ENCODE measurements at regions not wholly inside any gene's neighbourhood (a gene's known extent, or its start where the extent isn't known, plus 50 kb on each side); places are given as distances from the start of the nearest gene placed in this dataset.

DNA sequence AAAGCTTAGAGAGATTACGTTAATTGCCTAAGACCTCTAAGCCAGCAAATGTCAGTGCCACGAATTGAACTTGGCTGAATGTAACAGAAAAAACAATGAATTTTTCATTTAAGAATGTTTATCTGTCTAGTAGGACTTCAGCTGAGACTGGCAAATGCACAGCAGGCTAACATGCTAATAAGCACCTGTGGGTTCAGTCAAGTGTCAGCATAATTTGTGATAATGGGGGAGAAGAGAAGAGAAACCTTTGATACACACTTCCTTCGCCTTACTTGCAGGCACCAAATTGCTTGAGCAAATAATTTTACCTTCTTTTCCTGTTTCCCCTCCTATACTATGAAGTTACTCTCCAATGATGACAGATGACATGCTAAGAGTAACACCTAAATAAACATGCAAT is 1136.5 kb upstream of the SORCS1 start:
- Mint-ChIP-seq H3K36me3 (no peaks in the 10 kb centered on the region), H3K27me3 (ENCODE audit: low read depth) (no peaks in the 10 kb centered on the region)
- no peak for ATAC-seq

DNA sequence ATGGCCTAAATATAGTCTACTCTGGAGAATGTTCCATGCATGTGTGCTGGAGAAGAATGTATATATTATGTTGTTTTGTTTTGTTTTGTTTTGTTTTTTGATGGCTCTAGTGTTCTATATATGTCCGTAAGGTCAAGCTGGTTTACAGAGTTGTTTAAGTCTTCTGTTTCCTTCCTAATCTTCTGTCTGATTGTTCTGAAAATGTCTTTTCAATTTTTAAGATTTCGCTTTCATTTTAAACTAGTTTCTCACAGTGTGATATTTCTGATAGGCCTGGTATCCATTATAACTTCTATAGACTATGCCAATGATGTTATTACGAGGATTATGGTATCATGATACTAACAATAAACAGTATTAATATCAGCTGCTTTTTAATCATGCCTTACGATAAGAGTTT is 1126.3 kb upstream of the SORCS1 start:
- no peak for TF ChIP-seq ZNF396 (CRISPR knock-in tag; IDR thresholded peaks at IDR 0.05; ENCODE audit: borderline replicate concordance)
- TF ChIP-seq, protein P1, sequence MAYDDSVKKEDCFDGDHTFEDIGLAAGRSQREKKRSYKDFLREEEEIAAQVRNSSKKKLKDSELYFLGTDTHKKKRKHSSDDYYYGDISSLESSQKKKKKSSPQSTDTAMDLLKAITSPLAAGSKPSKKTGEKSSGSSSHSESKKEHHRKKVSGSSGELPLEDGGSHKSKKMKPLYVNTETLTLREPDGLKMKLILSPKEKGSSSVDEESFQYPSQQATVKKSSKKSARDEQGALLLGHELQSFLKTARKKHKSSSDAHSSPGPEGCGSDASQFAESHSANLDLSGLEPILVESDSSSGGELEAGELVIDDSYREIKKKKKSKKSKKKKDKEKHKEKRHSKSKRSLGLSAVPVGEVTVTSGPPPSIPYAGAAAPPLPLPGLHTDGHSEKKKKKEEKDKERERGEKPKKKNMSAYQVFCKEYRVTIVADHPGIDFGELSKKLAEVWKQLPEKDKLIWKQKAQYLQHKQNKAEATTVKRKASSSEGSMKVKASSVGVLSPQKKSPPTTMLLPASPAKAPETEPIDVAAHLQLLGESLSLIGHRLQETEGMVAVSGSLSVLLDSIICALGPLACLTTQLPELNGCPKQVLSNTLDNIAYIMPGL (CRISPR knock-in tag; IDR thresholded peaks at IDR 0.05) = no peak
- no peak for TF ChIP-seq JUN (CRISPR knock-in tag; IDR thresholded peaks at IDR 0.05)
- H3K27ac Mint-ChIP-seq = no peak overlapping the region
- H3K4me3 Mint-ChIP-seq = no peak overlapping the region
- no peaks in the 10 kb centered on the region for H3K4me1 Mint-ChIP-seq
- peaks cover 9% of the 10 kb centered on the region; the same call in 1 of the 2 replicates for H3K9me3 Mint-ChIP-seq
- no peaks in the 10 kb centered on the region; the same call in 1 of the 2 replicates for H3K27me3 Mint-ChIP-seq (ENCODE audit: low read depth)
- no peak for DNase-seq (ENCODE audit: low spot score)
- peaks cover 5% of the 10 kb centered on the region; the same call in 1 of the 2 replicates for H3K36me3 Mint-ChIP-seq
- no peak for ATAC-seq
- CTCF ChIA-PET = no interaction called here
- POLR2A ChIA-PET = no interaction called here

More for the DNA sequence above, 1136.5 kb upstream of the SORCS1 start:
- H3K27ac Mint-ChIP-seq = no peak overlapping the region
- TF ChIP-seq, protein P2, sequence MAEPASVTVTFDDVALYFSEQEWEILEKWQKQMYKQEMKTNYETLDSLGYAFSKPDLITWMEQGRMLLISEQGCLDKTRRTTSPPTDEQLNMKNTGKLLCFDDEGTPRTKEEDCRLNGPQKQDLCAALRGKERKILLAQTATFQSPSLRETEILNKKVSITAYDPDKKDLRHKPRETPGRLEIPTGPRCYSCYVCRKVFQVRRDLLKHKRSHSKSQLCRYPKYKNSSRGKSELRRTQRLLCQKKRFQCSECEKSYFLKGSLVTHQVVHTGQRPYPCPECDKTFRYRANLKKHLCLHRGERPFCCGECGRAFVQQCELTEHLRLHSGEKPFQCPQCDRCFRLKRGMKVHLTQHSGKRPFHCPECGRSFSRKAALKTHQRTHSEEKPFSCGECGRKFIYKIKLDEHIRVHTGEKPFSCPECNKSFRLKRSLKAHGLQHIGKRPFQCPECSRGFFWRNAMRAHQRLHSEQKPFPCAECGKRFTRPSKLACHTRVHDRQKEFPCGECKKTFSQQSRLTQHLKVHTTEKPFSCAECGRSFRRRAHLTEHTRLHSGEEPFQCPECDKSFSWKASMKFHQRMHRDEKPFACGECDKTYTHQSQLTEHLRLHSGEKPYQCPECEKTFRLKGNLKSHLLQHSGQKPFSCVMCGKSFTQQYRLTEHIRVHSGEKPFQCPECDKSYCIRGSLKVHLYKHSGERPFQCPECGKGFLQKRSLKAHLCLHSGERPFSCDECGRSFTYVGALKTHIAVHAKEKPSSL (CRISPR knock-in tag; conservative IDR thresholded peaks at IDR 0.05) = no peak
- no peak for TF ChIP-seq TEAD4 (CRISPR knock-in tag; IDR thresholded peaks at IDR 0.05)
- H3K4me1 Mint-ChIP-seq = peaks cover 25% of the 10 kb centered on the region
- ChIA-PET POLR2A (no interaction called here), CTCF (no interaction called here)
- no peak for DNase-seq (ENCODE audit: low spot score)
- no peak overlapping the region for H3K4me3 Mint-ChIP-seq
- peaks cover 8% of the 10 kb centered on the region for H3K9me3 Mint-ChIP-seq

DNA sequence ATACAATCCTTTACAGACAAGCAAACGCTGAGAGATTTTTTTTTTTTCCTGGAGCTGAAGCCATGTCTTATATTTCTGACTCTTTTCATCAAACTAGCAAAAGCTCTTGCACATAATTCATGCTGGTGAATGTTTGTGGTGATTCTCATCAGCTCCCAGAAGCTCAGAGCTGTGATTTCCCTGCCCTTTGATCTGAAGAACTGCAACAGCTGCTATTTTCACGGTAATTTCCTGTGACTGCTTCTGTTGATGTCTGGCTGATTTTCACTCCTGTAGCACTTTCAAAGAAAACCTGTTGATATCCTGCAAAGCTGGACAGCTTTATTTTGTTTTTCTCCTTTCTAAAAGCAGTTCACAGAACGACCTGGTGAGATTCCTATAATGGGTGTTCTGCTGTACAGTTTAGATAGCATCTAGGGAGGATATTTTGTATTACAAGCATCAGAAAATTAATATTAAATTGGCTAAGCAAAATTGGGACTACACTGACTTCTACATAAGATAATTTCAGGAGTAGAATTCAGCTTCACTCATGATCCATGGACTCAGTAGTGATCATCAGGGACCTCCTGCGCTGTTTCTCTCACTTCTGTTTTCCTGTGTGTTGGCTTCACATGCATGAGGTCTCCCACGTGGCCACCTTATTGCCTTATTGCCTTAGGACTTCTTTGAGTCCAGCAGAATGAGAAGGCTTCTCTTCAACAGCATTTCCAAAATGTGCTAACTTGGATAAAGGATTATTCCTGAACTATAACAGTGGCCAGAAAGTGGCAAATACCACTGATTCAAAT is 1111.6 kb upstream of the SORCS1 start:
- no peak for DNase-seq (ENCODE audit: low spot score)
- H3K27me3 Mint-ChIP-seq (ENCODE audit: low read depth) = no peaks in the 10 kb centered on the region
- POLR2A ChIA-PET = interaction anchor here (0.6 kb wide), 1 partner anchor 30 kb away, joined by 4 read pairs; no protein-coding TSS in a partner anchor
- CTCF ChIA-PET = no interaction called here
- H3K4me1 Mint-ChIP-seq = peaks cover 12% of the 10 kb centered on the region
- ATAC-seq = no peak
- H3K27ac Mint-ChIP-seq = no peak overlapping the region; the same call in 1 of the 2 replicates
- H3K9me3 Mint-ChIP-seq = peaks cover 13% of the 10 kb centered on the region
- H3K4me3 Mint-ChIP-seq = no peak overlapping the region
- H3K36me3 Mint-ChIP-seq = no peaks in the 10 kb centered on the region; the same call in 1 of the 2 replicates
- TF ChIP-seq SMAD4 (CRISPR knock-in tag; IDR thresholded peaks at IDR 0.05) = no peak
- no peak for TF ChIP-seq OVOL2 (CRISPR knock-in tag; IDR thresholded peaks at IDR 0.05; ENCODE audit: borderline replicate concordance)
- TF ChIP-seq, protein P3, sequence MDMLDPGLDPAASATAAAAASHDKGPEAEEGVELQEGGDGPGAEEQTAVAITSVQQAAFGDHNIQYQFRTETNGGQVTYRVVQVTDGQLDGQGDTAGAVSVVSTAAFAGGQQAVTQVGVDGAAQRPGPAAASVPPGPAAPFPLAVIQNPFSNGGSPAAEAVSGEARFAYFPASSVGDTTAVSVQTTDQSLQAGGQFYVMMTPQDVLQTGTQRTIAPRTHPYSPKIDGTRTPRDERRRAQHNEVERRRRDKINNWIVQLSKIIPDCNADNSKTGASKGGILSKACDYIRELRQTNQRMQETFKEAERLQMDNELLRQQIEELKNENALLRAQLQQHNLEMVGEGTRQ (CRISPR knock-in tag; IDR thresholded peaks at IDR 0.05) = no peak
- TF ChIP-seq HMGA2 (CRISPR knock-in tag; IDR thresholded peaks at IDR 0.05) = no peak
- TF ChIP-seq, protein P4, sequence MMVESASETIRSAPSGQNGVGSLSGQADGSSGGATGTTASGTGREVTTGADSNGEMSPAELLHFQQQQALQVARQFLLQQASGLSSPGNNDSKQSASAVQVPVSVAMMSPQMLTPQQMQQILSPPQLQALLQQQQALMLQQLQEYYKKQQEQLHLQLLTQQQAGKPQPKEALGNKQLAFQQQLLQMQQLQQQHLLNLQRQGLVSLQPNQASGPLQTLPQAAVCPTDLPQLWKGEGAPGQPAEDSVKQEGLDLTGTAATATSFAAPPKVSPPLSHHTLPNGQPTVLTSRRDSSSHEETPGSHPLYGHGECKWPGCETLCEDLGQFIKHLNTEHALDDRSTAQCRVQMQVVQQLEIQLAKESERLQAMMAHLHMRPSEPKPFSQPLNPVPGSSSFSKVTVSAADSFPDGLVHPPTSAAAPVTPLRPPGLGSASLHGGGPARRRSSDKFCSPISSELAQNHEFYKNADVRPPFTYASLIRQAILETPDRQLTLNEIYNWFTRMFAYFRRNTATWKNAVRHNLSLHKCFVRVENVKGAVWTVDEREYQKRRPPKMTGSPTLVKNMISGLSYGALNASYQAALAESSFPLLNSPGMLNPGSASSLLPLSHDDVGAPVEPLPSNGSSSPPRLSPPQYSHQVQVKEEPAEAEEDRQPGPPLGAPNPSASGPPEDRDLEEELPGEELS (CRISPR knock-in tag; IDR thresholded peaks at IDR 0.05) = no peak
- no peak for TF ChIP-seq GTF2I (CRISPR knock-in tag; conservative IDR thresholded peaks at IDR 0.05)
- no peak for TF ChIP-seq FOXJ3 (CRISPR knock-in tag; IDR thresholded peaks at IDR 0.05; ENCODE audit: borderline replicate concordance)
- no peak for TF ChIP-seq ESRRA (CRISPR knock-in tag; IDR thresholded peaks at IDR 0.05; ENCODE audit: borderline replicate concordance)
- TF ChIP-seq, protein P5, sequence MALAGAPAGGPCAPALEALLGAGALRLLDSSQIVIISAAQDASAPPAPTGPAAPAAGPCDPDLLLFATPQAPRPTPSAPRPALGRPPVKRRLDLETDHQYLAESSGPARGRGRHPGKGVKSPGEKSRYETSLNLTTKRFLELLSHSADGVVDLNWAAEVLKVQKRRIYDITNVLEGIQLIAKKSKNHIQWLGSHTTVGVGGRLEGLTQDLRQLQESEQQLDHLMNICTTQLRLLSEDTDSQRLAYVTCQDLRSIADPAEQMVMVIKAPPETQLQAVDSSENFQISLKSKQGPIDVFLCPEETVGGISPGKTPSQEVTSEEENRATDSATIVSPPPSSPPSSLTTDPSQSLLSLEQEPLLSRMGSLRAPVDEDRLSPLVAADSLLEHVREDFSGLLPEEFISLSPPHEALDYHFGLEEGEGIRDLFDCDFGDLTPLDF (CRISPR knock-in tag; IDR thresholded peaks at IDR 0.05) = no peak
- TF ChIP-seq ATF1 (CRISPR knock-in tag; IDR thresholded peaks at IDR 0.05) = no peak
- TF ChIP-seq, protein P6, sequence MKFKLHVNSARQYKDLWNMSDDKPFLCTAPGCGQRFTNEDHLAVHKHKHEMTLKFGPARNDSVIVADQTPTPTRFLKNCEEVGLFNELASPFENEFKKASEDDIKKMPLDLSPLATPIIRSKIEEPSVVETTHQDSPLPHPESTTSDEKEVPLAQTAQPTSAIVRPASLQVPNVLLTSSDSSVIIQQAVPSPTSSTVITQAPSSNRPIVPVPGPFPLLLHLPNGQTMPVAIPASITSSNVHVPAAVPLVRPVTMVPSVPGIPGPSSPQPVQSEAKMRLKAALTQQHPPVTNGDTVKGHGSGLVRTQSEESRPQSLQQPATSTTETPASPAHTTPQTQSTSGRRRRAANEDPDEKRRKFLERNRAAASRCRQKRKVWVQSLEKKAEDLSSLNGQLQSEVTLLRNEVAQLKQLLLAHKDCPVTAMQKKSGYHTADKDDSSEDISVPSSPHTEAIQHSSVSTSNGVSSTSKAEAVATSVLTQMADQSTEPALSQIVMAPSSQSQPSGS (CRISPR knock-in tag; IDR thresholded peaks at IDR 0.05; ENCODE audit: borderline replicate concordance, low read depth) = no peak
- TF ChIP-seq, protein P7, sequence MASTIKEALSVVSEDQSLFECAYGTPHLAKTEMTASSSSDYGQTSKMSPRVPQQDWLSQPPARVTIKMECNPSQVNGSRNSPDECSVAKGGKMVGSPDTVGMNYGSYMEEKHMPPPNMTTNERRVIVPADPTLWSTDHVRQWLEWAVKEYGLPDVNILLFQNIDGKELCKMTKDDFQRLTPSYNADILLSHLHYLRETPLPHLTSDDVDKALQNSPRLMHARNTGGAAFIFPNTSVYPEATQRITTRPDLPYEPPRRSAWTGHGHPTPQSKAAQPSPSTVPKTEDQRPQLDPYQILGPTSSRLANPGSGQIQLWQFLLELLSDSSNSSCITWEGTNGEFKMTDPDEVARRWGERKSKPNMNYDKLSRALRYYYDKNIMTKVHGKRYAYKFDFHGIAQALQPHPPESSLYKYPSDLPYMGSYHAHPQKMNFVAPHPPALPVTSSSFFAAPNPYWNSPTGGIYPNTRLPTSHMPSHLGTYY (CRISPR knock-in tag; IDR thresholded peaks at IDR 0.05) = no peak
- no peak for TF ChIP-seq TP53 (CRISPR knock-in tag; IDR thresholded peaks at IDR 0.05)
- TF ChIP-seq, protein P8, sequence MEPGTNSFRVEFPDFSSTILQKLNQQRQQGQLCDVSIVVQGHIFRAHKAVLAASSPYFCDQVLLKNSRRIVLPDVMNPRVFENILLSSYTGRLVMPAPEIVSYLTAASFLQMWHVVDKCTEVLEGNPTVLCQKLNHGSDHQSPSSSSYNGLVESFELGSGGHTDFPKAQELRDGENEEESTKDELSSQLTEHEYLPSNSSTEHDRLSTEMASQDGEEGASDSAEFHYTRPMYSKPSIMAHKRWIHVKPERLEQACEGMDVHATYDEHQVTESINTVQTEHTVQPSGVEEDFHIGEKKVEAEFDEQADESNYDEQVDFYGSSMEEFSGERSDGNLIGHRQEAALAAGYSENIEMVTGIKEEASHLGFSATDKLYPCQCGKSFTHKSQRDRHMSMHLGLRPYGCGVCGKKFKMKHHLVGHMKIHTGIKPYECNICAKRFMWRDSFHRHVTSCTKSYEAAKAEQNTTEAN (CRISPR knock-in tag; IDR thresholded peaks at IDR 0.05) = no peak

Measured in WTC11 (cell line).